ENCODE measurements at regions not wholly inside any gene's neighbourhood (a gene's known extent, or its start where the extent isn't known, plus 50 kb on each side); places are given as distances from the start of the nearest gene placed in this dataset.

GRCh38 chr7:153404124-153404523 is 644.6 kb downstream of the ACTR3B start:
- Histone ChIP-seq H3K4me3 (no peak overlapping the region), H3K36me3 (no peaks in the 10 kb centered on the region), H3K27ac (no peak overlapping the region), H3K27me3 (no peaks in the 10 kb centered on the region), H3K9me3 (no peaks in the 10 kb centered on the region), H3K4me1 (no peaks in the 10 kb centered on the region)
- TF ChIP-seq POLR2A (IDR thresholded peaks at IDR 0.05) = no peak
- no peak for TF ChIP-seq POLR2AphosphoS5 (IDR thresholded peaks at IDR 0.05)
- TF ChIP-seq CTCF (IDR thresholded peaks at IDR 0.05) = no peak
- DNase-seq (ENCODE audit: low spot score in 2 of 2) = no peak
- intact Hi-C loops (cut with DNase I; ENCODE audit: low total_unique reads) = no loop called here

- no peaks in the 10 kb centered on the region for H3K9me3 ChIP-seq
- TF ChIP-seq POLR2AphosphoS5 (IDR thresholded peaks at IDR 0.05) (no peak), CTCF (IDR thresholded peaks at IDR 0.05) (no peak), POLR2A (IDR thresholded peaks at IDR 0.05) (no peak)
These were observed 645.3 kb downstream of the ACTR3B start for GRCh38 chr7:153404781-153405279.

GRCh38 chr7:153405704-153406485 is 646.3 kb upstream of the DPP6 start:
- Histone ChIP-seq H3K4me3 (no peak overlapping the region), H3K36me3 (no peaks in the 10 kb centered on the region), H3K27ac (no peak overlapping the region), H3K9me3 (no peaks in the 10 kb centered on the region), H3K4me1 (no peaks in the 10 kb centered on the region), H3K27me3 (no peaks in the 10 kb centered on the region)
- intact Hi-C loops (cut with DNase I; ENCODE audit: low total_unique reads) = no loop called here
- DNase-seq (ENCODE audit: low spot score in 2 of 2) = no peak
- TF ChIP-seq POLR2AphosphoS5 (IDR thresholded peaks at IDR 0.05) (no peak), POLR2A (IDR thresholded peaks at IDR 0.05) (no peak), CTCF (IDR thresholded peaks at IDR 0.05) (no peak)

More at GRCh38 chr7:153404781-153405279, 645.3 kb downstream of the ACTR3B start:
- no peaks in the 10 kb centered on the region for H3K4me1 ChIP-seq
- no peaks in the 10 kb centered on the region for H3K27me3 ChIP-seq
- no peaks in the 10 kb centered on the region for H3K36me3 ChIP-seq
- DNase-seq (ENCODE audit: low spot score in 2 of 2) = no peak
- no peak overlapping the region for H3K27ac ChIP-seq
- intact Hi-C loops (cut with DNase I; ENCODE audit: low total_unique reads) = no loop called here
- H3K4me3 ChIP-seq = no peak overlapping the region

GRCh38 chr7:153406486-153406872 is 645.7 kb upstream of the DPP6 start:
- Histone ChIP-seq H3K4me3 (no peak overlapping the region), H3K27me3 (no peaks in the 10 kb centered on the region), H3K4me1 (no peaks in the 10 kb centered on the region), H3K9me3 (peaks cover 0 to 3% of the 10 kb centered on the region in 2 donors), H3K27ac (no peak overlapping the region), H3K36me3 (no peaks in the 10 kb centered on the region)
- TF ChIP-seq POLR2AphosphoS5 (IDR thresholded peaks at IDR 0.05) (no peak), POLR2A (IDR thresholded peaks at IDR 0.05) (no peak), CTCF (IDR thresholded peaks at IDR 0.05) (no peak)
- DNase-seq (ENCODE audit: low spot score in 2 of 2) = no peak
- intact Hi-C loops (cut with DNase I; ENCODE audit: low total_unique reads) = no loop called here

- no peaks in the 10 kb centered on the region for H3K4me1 ChIP-seq
- no peak for TF ChIP-seq POLR2AphosphoS5 (IDR thresholded peaks at IDR 0.05)
- TF ChIP-seq CTCF (IDR thresholded peaks at IDR 0.05) = no peak
- no peak for TF ChIP-seq POLR2A (IDR thresholded peaks at IDR 0.05)
- no peaks in the 10 kb centered on the region for H3K36me3 ChIP-seq
- H3K4me3 ChIP-seq = no peak overlapping the region
- H3K9me3 ChIP-seq = peaks cover 2 to 8% of the 10 kb centered on the region in 2 donors
- intact Hi-C loops (cut with DNase I; ENCODE audit: low total_unique reads) = no loop called here
- no peak for DNase-seq (ENCODE audit: low spot score in 2 of 2)
- H3K27me3 ChIP-seq = no peaks in the 10 kb centered on the region
- no peak overlapping the region for H3K27ac ChIP-seq
These were observed 644.7 kb upstream of the DPP6 start for GRCh38 chr7:153407291-153408046.
